ENCODE measurements at regions not wholly inside any gene's neighbourhood (a gene's known extent, or its start where the extent isn't known, plus 50 kb on each side); places are given as distances from the start of the nearest gene placed in this dataset.
"Not testable (repeated sequence)": the region's sequence is repeated elsewhere in the genome, so short reads cannot be mapped to it uniquely, and the experiment has no call there.

- DNase-seq (ENCODE audit: low read depth in 2 of 2), result no peak
These were observed 302.5 kb downstream of the BMPER start for GRCh38 chr7:34207810-34208209.

DNA sequence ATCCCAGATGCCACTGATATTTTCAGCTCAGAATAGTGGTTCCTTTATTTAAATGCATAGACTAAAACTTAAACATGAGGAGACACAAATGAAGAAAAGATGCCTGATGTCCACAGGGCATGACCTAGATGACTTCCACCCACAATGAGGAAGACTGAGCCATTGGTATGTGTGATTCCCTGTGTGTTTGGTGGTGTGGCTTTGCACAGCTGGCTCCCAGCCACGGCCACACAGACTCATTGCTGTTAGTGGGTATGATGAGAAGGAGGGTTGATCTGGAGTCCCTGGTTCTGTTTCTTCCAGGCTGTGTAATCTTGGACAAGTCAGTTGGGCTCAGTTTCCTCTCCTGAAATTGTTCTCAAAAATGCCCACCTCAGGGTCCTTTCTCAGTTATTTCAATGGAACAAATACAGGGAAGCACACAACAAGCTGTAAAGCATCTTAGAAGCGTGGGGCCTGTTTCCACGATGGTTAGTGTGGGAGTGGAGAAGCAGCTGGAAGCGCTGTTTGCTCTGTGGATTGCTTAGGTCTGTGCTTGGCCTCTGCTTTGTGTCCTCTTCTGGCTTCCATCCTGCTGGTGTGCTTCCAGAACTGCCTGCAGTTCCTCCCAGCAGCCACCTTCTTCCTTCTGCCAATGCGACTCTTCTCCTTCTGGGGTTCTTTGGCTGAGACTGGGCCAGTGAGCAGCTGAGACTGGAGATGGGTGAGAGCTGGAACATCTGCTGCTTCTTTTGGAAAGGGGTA is 303.7 kb downstream of the BMPER start:
- DNase-seq (ENCODE audit: low read depth in 2 of 2), result no peak

DNA sequence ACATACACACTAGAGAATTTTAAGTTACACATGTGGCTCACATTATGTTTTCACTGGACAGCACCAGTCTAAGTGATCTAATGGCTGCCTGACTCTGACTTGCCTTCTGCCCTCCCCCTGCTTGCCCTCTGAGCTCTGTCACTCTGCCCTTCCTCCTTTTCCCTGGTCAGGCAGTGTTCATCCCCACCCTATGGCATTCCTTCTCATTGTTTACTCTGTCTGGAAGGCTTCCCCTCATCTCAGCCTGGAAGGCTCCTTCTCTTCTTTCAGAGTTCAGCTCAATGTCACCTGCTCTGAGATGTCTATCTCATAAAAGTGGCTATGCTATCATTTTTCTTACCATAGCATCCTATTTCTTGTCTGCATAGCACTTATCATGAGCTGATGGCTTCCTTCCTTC is 305.7 kb downstream of the BMPER start:
- DNase-seq (ENCODE audit: low read depth in 2 of 2), result no peak

- no peak for DNase-seq (ENCODE audit: low read depth in 2 of 2)
These were observed 312.6 kb downstream of the BMPER start for GRCh38 chr7:34217972-34218371.

DNA sequence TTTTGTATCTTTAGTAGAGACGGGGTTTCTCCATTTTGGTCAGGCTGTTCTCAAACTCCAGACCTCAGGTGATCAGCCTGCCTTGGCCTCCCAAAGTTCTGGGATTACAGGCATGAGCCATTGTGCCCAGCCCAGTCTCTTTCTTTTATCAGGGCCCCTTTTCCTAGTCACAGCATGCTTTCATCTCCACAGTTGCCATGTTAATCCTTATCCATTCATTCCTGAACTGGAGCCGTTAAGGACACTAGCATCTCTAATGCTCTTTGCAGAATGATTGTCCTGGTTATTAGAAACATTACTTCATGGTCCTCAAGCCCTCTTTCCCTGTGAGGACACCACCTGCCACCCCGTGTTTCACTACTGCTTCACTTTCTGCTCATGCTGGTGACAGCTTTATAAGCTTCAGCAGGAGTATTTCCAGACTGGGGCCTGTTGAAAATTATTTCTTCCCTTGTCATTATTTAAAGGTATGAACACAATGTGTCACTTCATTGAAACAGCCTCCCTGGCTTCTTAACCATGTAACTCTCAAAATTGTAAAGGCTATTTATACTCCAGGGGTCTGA is 313.9 kb downstream of the BMPER start:
- DNase-seq (ENCODE audit: low read depth in 2 of 2), result no peak

DNA sequence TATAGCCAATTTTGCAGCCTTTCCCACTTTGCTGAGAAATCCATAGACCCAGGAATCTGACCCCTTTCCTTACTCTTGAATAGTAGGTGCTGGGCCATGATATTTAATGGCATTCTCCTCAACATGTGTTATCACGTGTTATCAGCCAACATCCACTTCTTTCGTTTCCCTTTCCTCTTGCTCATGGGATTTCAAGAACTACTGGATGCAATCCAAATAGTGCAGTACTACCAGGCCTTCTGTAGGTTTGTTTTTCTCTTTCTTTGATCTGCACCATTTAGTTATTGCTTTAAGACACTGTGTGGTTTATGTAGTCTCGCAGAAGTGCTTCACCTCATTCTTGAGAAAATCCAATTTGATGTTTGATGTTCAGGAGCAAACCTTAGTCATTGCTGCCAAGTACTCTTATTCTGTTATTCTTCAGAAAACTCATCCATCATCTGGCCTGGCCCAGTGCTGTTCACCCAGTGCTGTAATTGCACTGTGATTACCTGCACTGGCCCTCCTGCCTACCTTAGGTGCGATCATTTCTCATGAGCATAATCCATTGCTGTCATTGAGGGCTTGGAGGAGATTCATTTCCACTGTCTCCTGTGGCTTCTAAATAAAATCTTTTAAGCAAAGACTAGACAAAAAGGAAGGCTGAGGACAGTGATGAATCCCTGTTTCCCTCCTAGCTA is 315.3 kb downstream of the BMPER start:
- DNase-seq (ENCODE audit: low read depth in 2 of 2), result no peak

DNA sequence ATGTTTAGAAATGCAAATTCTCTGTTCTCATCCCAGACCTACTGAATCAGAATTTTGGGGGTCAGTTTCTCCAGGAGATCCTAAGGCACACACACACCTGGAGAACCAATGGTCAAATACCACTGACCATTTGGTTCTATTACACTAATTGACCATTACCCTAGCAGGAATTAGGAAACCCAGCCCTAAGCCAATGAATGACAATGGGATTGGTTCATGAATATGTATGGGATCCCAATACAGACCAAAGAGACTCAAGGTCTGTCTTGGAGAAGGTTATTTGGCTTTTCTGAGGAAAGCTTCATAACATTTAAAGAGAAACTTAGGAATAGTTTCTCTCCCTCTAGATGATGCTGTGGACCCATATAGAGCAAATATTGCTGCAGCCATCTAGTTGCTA is 317.0 kb downstream of the BMPER start:
- no peak for DNase-seq (ENCODE audit: low read depth in 2 of 2)

GRCh38 chr7:34222722-34223121 is 317.4 kb downstream of the BMPER start:
- no peak for DNase-seq (ENCODE audit: low read depth in 2 of 2)

DNA sequence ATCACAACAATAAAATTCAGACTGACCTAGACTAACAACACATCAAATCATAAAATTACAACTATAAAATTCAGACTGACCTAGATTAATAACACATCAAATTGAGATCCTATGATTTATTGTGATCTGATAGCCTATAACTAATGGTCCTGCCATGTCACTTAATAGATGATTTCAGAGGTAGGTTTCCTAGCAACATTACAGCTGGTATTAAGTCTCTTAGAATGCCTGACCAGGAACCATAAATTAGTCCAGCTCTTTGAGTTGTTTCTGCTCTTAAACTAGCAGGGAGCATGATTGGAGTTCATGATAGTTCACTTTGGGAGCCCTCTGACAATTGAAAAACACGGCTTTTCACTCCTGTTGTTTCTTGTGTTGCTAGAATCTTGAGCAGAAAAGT is 318.9 kb downstream of the BMPER start:
- no peak for DNase-seq (ENCODE audit: low read depth in 2 of 2)

GRCh38 chr7:34225193-34225592 is 319.9 kb downstream of the BMPER start:
- DNase-seq (ENCODE audit: low read depth in 2 of 2), result no peak

GRCh38 chr7:34227525-34227924 is 322.2 kb downstream of the BMPER start:
- no peak for DNase-seq (ENCODE audit: low read depth in 2 of 2)

GRCh38 chr7:34235101-34235500 is 329.8 kb downstream of the BMPER start:
- not testable (repeated sequence) for DNase-seq (ENCODE audit: low read depth in 2 of 2)

DNA sequence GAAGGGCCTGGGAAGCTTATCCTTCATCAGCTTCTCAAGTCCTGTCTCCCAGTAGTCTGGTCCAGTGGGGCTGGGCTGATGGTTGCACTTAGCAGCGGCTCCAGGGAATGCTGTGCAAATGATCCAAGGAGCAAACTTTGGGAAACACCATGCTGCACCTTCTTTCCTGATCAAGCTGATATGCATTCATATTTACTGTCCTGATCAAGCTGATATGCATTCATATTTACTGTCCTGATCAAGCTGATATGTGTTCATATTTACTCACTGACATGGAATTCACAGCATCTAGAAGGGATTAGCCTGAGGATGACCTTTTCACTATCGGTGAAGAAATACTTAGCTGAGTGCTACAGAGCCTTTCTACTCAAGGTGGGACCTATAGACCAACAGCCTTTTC is 330.7 kb downstream of the BMPER start:
- no peak for DNase-seq (ENCODE audit: low read depth in 2 of 2)

DNA sequence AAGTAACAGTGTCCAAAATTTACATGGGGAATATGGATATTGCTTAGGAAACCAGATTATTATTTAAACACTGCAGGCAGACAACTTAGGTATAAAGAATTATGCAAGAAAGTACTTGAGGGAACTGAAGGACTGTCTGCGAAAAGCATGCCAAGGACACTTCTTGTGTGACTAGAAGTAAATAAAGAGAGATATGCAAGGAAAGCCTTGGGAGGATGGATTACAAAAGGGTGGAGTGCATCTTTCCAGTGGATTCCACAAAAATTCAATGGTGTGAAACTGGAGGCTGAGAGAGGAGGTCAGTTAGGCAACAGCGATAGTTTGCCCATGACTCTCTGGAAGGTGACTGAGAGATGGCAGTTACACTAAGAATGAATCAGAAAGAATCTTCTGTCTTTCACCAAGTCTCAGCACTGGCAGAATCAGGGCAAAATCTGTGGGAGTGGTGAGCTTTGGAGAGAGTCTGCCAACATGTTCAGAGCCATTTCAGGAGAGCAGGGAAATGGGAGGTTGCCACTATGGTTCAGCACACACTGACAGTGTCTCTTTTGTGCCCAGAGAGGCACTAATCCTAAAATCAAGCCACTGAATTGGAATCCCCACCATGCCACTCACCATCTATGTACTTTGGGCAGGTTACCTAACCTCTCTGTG is 331.6 kb downstream of the BMPER start:
- no peak for DNase-seq (ENCODE audit: low read depth in 2 of 2)

DNA sequence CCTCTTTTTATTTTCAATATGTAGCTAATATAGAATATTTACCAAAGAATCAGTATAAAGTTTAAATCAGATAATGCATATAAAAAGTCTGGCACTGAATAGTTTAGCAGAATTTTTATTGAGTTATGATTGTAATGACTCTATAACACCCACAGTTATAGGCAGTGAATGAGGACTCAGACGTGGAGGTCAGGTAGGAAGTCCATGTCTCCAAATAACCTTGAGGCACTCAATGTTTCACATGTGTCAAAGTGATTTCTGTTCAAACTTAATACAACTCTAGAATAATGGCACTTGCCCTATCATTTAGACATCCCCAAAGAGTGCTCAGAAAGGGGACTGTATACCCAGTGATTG is 332.1 kb downstream of the BMPER start:
- DNase-seq (ENCODE audit: low read depth in 2 of 2), result no peak

DNA sequence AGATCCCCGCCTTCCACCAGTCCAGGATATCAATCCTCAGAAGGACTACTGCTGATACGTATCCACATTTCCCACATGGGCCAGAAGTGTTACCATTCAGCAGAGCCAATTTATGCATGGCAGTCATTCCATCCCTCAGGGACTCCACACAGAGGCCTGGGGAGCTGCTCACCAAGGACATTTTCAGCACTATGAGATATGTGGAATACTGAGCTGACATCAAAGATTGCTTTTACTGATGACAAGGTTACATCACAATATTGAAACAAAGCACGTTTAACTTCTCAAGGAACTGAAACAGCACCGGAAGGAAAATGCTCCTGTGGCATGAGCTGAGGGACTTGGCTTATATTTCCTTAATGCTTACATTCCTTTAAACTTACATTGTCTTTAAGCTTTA is 335.1 kb downstream of the BMPER start:
- DNase-seq (ENCODE audit: low read depth in 2 of 2), result no peak

DNA sequence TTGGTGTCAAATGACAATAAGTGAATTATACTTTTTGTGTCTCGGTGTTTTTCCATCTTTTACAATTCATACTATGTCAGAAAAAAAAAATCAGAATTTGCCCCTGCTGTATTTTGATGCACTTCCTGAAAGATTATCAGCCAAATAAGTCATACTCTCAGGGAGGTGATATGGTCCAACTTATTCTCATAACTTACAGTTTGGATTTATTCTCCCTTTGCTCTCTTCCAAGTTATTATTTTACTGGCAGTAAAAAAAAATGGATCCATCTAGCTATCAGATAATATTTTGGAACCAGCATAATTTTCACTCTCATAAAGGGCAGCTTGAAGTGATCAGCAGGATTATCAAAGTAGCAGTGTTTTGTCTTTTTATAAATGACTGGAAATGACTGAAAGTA is 337.1 kb downstream of the BMPER start:
- no peak for DNase-seq (ENCODE audit: low read depth in 2 of 2)

GRCh38 chr7:34245246-34245645 is 339.9 kb downstream of the BMPER start:
- no peak for DNase-seq (ENCODE audit: low read depth in 2 of 2)

DNA sequence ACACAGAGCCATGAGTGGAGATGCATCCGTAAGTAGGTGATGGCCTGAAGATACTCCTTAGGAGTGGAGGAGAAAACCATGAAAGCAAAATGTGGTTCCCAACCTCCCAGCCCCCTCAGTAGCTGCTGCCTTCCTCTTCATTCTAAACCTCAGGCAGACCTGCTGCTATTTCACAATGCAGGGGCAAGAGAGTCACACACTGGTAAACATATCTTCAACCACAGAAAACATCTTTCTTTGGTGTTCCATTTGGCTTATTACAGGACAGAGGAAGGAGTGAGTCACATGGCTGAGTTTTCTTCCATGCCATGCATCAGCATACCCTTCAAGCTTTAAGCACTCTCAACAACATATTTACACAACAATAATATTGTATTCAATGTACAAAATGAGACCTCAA is 342.1 kb downstream of the BMPER start:
- no peak for DNase-seq (ENCODE audit: low read depth in 2 of 2)

GRCh38 chr7:34249192-34249591 is 343.9 kb downstream of the BMPER start:
- no peak for DNase-seq (ENCODE audit: low read depth in 2 of 2)

- no peak for DNase-seq (ENCODE audit: low read depth in 2 of 2)
These were observed 354.9 kb downstream of the BMPER start for GRCh38 chr7:34260279-34260678.

DNA sequence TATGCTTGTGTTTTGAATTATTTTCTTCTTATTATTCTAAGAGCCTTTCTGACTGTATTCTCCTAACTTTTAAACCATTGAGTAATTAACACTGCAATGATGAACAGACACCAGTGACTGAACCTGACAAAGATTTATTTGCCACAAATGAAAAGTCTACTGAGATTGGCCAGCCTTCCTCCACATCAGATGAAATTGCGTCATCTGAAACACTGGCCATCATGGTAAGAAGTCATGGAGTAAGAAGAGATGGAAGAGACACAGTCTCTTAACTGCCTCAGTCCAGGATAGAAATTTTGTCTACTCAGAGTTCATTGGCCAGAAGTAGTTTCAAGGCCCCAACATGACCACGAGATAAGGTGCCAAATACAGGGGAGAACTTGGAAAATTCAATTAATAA is 357.8 kb downstream of the BMPER start:
- DNase-seq (ENCODE audit: low read depth in 2 of 2), result no peak

GRCh38 chr7:34269084-34269483 is 363.7 kb downstream of the BMPER start:
- DNase-seq (ENCODE audit: low read depth in 2 of 2), result no peak

Measured in stimulated activated CD8-positive, alpha-beta memory T cell treated with anti-CD3 and anti-CD28 coated beads, Interleukin-7, amount 100 ng/mL, for 4 hours (primary cell).